ENCODE measurements at regions not wholly inside any gene's neighbourhood (a gene's known extent, or its start where the extent isn't known, plus 50 kb on each side); places are given as distances from the start of the nearest gene placed in this dataset.

- no peak for TF ChIP-seq CTCF (IDR thresholded peaks at IDR 0.05)
Measured at GRCh38 chr16:64679976-64680690, 441.7 kb downstream of the CDH11 start.

GRCh38 chr16:64669573-64669972 lies 452.3 kb downstream of the CDH11 start:
- TF ChIP-seq CTCF (IDR thresholded peaks at IDR 0.05): no peak

GRCh38 chr16:64667334-64667877 lies 454.5 kb downstream of the CDH11 start:
- TF ChIP-seq CTCF (IDR thresholded peaks at IDR 0.05): no peak

- no peak for TF ChIP-seq CTCF (IDR thresholded peaks at IDR 0.05)
Measured at GRCh38 chr16:64659866-64660265, 462.0 kb downstream of the CDH11 start.

- no peak for TF ChIP-seq CTCF (IDR thresholded peaks at IDR 0.05)
Measured at GRCh38 chr16:64657316-64658011, 464.4 kb downstream of the CDH11 start.

- no peak for TF ChIP-seq CTCF (IDR thresholded peaks at IDR 0.05)
Measured at GRCh38 chr16:64656471-64656870, 465.4 kb downstream of the CDH11 start.

GRCh38 chr16:64654178-64654577 lies 467.7 kb downstream of the CDH11 start:
- TF ChIP-seq CTCF (IDR thresholded peaks at IDR 0.05): no peak
